ENCODE measurements at regions not wholly inside any gene's neighbourhood (a gene's known extent, or its start where the extent isn't known, plus 50 kb on each side); places are given as distances from the start of the nearest gene placed in this dataset.

DNA sequence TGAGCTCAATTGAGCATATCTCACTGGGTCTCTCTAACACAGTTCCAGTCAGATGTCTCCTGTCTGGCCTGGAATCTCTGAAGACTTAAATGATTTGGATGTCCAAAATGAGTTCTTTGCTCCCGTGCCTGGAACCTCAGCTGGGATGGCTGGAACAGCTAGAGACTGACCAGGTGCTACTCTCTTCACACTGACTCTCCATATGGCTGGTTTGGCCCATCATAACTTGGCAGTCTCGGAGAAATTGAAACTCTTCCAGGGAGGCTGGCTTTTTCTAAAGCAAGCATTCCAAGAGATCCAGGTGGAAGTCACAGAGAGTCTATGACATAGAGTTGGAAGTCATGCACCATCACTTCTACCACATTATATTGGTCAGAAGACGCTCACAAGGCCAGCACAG lies 129.6 kb upstream of the NOL4 start:
- TF ChIP-seq, protein P1, sequence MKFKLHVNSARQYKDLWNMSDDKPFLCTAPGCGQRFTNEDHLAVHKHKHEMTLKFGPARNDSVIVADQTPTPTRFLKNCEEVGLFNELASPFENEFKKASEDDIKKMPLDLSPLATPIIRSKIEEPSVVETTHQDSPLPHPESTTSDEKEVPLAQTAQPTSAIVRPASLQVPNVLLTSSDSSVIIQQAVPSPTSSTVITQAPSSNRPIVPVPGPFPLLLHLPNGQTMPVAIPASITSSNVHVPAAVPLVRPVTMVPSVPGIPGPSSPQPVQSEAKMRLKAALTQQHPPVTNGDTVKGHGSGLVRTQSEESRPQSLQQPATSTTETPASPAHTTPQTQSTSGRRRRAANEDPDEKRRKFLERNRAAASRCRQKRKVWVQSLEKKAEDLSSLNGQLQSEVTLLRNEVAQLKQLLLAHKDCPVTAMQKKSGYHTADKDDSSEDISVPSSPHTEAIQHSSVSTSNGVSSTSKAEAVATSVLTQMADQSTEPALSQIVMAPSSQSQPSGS (IDR thresholded peaks at IDR 0.05; ENCODE audit: low read length) = no peak
- TF ChIP-seq, protein P2, sequence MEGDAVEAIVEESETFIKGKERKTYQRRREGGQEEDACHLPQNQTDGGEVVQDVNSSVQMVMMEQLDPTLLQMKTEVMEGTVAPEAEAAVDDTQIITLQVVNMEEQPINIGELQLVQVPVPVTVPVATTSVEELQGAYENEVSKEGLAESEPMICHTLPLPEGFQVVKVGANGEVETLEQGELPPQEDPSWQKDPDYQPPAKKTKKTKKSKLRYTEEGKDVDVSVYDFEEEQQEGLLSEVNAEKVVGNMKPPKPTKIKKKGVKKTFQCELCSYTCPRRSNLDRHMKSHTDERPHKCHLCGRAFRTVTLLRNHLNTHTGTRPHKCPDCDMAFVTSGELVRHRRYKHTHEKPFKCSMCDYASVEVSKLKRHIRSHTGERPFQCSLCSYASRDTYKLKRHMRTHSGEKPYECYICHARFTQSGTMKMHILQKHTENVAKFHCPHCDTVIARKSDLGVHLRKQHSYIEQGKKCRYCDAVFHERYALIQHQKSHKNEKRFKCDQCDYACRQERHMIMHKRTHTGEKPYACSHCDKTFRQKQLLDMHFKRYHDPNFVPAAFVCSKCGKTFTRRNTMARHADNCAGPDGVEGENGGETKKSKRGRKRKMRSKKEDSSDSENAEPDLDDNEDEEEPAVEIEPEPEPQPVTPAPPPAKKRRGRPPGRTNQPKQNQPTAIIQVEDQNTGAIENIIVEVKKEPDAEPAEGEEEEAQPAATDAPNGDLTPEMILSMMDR (IDR thresholded peaks at IDR 0.05 in 2 of 3, conservative IDR thresholded peaks at IDR 0.05 in 1 of 3; ENCODE audit: control insufficient read depth in 2 of 3, extremely low read depth in 1 of 3, insufficient read depth in 1 of 3, low read depth in 3 of 3, low read length in 3 of 3) = no peak
- TF ChIP-seq FOXK2 (IDR thresholded peaks at IDR 0.05) (no peak), CHD2 (IDR thresholded peaks at IDR 0.05; ENCODE audit: borderline replicate concordance, low read depth, low read length) (no peak), TCF12 (IDR thresholded peaks at IDR 0.05; ENCODE audit: low read depth, low read length) (no peak), SMC3 (IDR thresholded peaks at IDR 0.05; ENCODE audit: borderline replicate concordance, low read length) (no peak), BHLHE40 (IDR thresholded peaks at IDR 0.05; ENCODE audit: borderline replicate concordance in 1 of 2, low read depth in 2 of 2, low read length in 1 of 2) (no peak), KDM1A (IDR thresholded peaks at IDR 0.05; ENCODE audit: borderline replicate concordance) (no peak), GATAD2B (conservative IDR thresholded peaks at IDR 0.05; ENCODE audit: low read depth) (no peak)
- TF ChIP-seq, protein P3, sequence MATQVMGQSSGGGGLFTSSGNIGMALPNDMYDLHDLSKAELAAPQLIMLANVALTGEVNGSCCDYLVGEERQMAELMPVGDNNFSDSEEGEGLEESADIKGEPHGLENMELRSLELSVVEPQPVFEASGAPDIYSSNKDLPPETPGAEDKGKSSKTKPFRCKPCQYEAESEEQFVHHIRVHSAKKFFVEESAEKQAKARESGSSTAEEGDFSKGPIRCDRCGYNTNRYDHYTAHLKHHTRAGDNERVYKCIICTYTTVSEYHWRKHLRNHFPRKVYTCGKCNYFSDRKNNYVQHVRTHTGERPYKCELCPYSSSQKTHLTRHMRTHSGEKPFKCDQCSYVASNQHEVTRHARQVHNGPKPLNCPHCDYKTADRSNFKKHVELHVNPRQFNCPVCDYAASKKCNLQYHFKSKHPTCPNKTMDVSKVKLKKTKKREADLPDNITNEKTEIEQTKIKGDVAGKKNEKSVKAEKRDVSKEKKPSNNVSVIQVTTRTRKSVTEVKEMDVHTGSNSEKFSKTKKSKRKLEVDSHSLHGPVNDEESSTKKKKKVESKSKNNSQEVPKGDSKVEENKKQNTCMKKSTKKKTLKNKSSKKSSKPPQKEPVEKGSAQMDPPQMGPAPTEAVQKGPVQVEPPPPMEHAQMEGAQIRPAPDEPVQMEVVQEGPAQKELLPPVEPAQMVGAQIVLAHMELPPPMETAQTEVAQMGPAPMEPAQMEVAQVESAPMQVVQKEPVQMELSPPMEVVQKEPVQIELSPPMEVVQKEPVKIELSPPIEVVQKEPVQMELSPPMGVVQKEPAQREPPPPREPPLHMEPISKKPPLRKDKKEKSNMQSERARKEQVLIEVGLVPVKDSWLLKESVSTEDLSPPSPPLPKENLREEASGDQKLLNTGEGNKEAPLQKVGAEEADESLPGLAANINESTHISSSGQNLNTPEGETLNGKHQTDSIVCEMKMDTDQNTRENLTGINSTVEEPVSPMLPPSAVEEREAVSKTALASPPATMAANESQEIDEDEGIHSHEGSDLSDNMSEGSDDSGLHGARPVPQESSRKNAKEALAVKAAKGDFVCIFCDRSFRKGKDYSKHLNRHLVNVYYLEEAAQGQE (IDR thresholded peaks at IDR 0.05; ENCODE audit: low read depth, low read length) = no peak
- TF ChIP-seq, protein P4, sequence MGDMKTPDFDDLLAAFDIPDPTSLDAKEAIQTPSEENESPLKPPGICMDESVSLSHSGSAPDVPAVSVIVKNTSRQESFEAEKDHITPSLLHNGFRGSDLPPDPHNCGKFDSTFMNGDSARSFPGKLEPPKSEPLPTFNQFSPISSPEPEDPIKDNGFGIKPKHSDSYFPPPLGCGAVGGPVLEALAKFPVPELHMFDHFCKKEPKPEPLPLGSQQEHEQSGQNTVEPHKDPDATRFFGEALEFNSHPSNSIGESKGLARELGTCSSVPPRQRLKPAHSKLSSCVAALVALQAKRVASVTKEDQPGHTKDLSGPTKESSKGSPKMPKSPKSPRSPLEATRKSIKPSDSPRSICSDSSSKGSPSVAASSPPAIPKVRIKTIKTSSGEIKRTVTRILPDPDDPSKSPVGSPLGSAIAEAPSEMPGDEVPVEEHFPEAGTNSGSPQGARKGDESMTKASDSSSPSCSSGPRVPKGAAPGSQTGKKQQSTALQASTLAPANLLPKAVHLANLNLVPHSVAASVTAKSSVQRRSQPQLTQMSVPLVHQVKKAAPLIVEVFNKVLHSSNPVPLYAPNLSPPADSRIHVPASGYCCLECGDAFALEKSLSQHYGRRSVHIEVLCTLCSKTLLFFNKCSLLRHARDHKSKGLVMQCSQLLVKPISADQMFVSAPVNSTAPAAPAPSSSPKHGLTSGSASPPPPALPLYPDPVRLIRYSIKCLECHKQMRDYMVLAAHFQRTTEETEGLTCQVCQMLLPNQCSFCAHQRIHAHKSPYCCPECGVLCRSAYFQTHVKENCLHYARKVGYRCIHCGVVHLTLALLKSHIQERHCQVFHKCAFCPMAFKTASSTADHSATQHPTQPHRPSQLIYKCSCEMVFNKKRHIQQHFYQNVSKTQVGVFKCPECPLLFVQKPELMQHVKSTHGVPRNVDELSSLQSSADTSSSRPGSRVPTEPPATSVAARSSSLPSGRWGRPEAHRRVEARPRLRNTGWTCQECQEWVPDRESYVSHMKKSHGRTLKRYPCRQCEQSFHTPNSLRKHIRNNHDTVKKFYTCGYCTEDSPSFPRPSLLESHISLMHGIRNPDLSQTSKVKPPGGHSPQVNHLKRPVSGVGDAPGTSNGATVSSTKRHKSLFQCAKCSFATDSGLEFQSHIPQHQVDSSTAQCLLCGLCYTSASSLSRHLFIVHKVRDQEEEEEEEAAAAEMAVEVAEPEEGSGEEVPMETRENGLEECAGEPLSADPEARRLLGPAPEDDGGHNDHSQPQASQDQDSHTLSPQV (IDR thresholded peaks at IDR 0.05) = no peak

All from GM12878 (cell line).